SK-MEL-5 (cell line): ENCODE measurements at regions not wholly inside any gene's neighbourhood (a gene's known extent, or its start where the extent isn't known, plus 50 kb on each side); places are given as distances from the start of the nearest gene placed in this dataset.

Source experiments
- DNase-seq: peaks from one replicate; pipeline ENCODE4 v3.0.0-alpha.2; 2016; ENCODE audit warnings: low read depth, low spot score
- in situ Hi-C: cut with HindIII; loops from 2 replicates; pipeline ENCODE4 v1.10.0; 2016; ENCODE audit warnings: low sequenced_read_pairs, high pct_unique_total_duplicates, low pct_unique_long_range_greater_than_20kb

DNA sequence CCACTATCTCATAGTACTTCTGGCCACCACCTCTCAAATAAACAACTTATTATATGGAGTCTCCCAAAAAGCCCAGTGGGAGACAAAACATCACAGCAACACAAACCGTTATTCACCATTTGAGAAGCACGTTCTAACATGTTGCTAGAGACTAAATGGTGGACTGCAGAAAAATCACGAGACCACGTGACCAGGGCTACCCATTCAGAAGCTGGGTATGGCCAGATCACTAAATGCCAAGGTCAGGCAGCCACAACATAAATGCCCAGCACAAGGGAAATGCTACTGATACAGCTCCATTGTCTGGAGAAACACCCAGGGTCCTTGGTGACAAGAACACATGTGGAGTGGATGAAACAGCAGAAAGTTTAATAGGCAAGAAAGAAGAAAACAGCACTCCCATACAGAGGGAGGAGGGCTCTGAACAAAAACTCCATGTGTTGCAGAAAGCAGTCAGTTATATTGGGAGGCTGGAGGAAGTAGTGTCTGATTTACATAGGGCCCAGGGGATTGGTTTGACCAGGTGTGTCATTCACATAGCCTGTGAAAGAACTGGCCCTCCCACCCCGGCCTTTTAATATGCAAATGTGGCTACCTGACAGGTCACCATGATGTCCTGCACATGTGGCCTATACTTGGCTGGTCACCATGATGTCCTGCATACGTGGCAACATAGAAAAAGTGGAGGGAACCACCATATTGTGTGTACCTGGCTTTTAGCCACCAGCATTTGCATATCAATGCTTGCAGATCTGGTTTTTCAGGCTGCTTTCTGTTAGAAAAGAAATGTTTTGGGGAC lies 97.2 kb downstream of the TRIM36 start:
- DNase-seq, result no peak
- in situ Hi-C loops, result loop anchor here (25.0 kb wide), 1 partner anchor 585 kb away; no protein-coding TSS in a partner anchor

DNA sequence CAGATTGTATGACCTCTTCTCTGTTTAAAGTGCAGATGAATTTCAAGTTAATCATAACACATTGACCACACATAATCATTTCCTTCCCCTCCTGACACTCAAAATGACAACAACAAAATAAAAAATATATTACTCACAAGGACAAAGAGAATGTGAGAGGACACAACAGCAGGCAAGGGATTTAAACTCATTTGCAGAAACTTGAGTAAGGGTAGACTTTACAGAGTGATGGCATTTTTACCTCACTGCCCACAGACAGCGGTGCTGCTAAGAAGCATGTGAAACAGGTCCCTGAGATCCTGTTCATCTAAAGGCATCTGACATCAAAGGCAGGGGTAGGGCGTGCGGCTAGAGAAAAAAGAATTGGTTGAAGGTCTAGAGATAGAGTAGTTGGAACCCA lies 99.0 kb downstream of the TRIM36 start:
- no peak for DNase-seq
- in situ Hi-C loops, result loop anchor here (25.0 kb wide), 1 partner anchor 583 kb away; no protein-coding TSS in a partner anchor

DNA sequence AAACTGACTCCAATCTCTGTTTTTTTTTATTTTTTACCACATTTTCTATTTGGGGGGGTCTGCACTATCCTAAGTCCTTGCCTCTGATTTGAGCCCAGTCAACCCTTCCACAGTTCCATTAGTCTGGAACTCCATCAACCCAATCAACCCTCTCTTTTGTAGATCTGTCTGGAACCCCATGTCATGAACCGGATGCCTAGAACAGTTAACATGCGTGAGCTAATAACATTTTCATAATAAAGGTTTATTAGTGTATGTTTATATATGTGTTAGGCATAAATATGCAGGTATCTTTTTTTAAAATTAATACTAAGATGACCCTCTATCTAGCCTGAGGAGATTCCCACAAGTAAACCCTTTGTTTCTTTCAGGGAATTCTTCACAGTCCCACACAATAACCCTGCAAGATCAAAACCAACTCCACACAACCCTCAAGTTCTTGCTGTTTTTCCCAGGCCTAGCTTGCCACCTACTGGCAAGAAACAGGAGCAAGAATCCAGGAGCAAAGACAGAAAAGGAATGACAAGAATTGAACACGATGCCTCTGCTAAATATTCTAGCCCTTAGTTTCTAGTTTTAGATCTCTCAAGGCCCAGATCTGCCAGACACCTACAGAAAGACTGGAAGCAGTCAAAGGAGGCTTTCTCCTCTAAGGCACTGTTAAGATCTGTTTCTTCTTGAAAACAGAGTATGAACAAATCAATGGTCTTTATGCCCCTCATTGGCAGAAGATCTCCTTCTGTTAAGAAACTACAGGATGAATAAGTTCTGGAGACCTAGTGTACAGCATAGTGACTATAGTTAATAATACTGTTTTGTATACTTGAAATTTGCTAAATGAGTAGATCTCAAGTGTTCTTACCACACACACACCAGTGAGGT lies 100.4 kb downstream of the TRIM36 start:
- DNase-seq, result peak; percentile 83
- in situ Hi-C loops, result loop anchor here (25.0 kb wide), 1 partner anchor 582 kb away; no protein-coding TSS in a partner anchor

DNA sequence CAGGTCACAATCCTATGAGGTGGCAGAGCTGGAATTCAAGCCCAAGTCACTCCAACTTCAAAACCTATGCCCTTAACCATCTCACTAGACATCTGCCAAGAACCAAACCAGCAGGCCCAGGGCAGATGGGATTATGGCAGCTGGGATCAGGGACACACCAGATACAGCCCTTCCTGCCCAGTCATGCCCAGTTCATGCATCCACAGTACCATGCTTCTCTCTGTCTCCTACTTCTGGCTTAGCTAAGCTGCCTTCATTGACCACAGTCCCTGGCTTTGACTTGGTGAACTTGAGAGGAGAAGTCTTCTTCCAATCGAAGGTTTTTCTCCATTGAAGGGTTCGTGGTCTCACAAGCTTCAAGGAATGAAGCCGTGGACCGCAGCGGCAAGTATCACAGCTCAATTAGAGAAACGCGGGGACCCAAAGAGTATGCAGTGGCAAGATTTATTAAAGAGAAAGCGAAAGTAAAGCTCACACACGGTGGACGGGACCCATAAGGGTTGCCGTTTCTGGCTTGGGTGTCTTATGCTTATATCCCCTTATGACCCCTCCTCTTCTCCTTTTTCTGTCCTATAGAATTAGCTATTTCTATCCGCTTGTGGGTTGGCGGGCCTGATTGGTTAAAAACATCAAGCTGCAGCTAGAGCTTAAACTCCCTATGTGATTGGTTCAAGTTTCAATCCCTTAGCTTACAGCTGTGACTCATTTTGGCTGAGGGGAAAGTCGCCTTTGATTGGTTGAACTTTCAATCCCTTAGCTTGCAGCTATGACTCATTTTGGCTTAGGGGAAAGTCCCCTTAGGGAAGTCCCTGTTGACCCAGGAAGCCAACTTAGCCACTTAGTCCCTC lies 101.2 kb downstream of the TRIM36 start:
- peak; percentile 44 for DNase-seq
- in situ Hi-C loops, result loop anchor here (25.0 kb wide), 1 partner anchor 581 kb away; no protein-coding TSS in a partner anchor

DNA sequence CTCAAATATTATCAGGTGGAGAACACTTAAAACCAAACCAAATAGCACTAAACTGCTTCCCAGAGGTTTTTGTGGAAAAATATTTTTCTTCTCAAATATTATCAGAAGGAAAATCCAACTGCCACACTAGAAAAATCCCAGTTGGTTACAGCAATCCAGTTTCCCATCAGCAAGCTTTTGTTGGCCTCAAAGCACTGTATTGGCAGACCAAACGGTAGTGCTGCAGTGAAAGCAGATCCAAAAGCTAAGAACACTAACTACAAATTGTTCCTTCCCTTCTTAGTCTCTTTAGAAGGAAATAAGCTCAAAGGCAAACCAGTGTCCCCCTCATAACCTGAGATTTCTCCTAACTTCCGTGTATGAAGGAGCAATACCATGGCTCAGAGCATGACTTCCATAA lies 105.3 kb downstream of the TRIM36 start:
- DNase-seq, result no peak
- in situ Hi-C loops, result loop anchor here (25.0 kb wide), 1 partner anchor 577 kb away; no protein-coding TSS in a partner anchor

DNA sequence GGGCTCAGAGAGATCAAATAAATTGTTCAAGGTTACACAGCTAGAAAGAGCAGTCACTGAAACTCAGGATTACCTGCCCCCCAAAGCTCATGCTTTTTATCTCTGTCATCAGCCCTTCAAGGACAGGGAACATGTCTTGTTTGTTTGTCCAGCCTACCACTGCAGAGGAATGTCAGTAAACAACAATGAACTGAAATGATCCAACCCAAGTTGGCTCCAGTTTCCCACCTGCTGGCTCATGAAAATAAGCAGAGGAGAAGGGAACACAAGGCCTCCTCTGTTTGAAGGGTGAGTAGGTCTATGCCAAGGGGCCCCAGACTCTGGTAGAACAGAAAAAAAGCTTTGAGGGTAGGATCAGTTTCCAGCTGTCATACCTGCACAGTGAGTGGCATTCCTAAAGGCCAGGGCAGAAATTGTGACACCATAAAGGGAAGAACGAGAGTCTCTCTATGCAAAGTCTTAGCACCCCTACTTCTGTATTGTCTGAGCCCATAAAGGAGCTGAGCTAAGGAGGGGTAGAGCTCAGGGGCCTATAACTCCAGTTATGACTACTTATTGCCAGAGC lies 115.2 kb downstream of the TRIM36 start:
- in situ Hi-C loops, result loop anchor here (25.0 kb wide), 1 partner anchor 567 kb away; no protein-coding TSS in a partner anchor
- DNase-seq, result no peak

DNA sequence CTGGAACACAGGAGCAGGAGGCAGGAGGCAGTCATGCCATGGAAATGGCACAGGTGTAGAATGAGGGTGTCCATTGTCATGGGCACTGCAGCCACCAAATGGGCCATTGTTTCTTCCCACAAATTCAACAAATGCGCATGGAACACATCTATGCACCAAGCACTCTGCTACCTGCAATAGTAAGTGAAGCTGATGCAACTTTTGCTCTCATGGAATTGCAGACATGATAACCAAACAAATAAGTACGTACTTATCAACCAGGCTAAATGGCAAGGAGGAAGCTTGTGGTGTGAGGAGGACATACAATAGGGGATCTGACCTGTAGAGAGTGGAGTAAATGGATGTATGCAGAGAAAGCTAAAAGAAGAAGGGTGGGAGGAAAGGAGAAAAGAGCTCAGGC lies 116.8 kb downstream of the TRIM36 start:
- DNase-seq, result no peak
- in situ Hi-C loops, result loop anchor here (25.0 kb wide), 1 partner anchor 566 kb away; no protein-coding TSS in a partner anchor

DNA sequence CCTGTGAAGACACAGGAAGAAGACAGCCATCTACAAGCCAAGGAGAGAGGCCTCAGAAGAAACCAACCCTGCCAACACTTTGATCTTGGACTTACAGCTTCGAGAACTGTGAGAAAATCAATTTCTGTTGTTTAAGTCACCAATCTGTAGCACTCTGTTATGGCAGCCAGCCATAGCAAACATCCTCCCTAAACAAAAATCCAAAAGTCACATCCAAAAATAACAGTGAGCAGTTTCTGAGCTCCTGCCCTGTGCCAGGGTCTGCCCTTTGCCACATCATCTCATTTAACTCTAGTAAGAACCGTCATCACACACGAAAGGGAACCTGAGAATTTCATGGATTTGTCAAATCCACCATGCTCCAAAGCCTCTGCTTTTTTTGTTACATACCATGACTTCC lies 118.8 kb downstream of the TRIM36 start:
- in situ Hi-C loops, result loop anchor here (25.0 kb wide), 1 partner anchor 564 kb away; no protein-coding TSS in a partner anchor
- no peak for DNase-seq

DNA sequence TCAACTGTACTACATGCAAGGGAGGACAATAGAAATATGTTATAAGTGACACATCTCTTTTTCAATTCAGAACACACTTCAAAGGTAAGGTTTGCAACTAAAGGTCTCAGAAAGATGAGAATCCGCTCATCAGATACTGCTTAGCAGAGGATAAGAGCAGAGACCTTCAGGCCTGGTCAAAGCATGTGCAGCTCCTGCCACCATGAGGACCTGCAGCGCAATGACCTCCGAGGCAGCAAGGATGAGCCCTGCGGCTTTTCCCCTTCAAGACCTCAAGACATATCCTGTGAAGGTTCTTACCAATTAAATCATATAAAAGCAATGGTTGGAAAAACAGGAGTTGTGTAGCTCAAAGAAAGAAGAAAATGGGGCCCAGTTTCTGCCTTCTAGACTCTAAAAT lies 135.8 kb downstream of the TRIM36 start:
- in situ Hi-C loops, result no loop called here
- DNase-seq, result peak; percentile 55

DNA sequence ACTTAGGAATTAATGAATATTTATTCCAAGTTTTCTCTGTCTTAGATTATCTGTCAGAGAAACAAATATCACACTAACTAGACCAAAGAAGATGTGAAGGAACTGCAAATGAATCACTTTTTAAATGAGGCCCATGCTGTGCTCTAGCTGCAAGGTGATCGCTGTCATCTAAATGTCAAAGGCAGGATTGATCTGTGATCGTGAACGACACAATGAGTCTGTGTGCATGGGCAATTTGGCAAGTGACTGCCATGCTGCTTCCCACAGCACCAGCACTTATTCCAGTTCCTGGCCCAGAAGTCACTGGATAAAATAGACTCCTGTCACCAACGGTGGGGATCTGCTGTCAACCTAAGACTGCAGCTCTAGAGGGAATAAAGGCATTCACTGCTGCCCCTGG lies 141.2 kb downstream of the TRIM36 start:
- DNase-seq, result no peak
- in situ Hi-C loops, result no loop called here

DNA sequence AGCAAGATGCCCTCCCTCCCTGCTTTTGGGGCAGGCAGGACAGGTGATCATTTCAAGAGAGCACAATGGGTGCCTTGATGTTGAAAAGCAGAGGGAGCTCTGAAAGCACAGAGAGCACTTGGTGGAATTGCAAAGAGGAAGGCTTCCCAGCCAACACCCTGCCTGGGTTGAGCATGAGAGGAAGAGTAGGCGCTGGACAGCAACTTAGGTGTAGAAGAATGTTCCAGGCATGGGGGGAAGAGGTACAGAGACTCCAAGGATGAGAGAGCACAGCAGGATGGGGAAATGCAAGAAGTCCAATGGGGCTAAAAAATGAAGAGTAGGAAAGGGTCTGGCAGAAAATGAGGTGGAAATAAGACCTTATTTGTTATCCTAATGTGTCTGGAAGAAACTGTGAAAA lies 144.8 kb downstream of the TRIM36 start:
- in situ Hi-C loops, result no loop called here
- DNase-seq, result no peak

DNA sequence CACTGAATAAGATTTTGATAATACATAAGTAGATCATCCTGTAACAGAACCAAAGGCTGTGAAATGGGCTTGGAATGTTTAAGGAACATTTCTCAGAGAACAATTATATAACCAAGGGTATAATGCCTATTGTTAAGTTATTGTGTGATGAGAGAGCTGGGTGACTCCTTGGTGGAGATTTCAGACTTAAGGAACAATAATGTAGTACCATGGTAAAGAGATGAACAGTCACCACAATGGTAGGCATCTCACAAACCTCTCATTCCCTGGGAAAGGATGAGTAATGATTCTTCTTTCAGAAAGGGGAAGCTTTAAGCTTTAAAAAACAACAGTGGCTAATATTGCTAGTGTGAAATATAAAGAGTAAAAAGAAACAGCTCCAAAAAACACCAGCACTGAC lies 147.4 kb downstream of the TRIM36 start:
- in situ Hi-C loops, result no loop called here
- no peak for DNase-seq

DNA sequence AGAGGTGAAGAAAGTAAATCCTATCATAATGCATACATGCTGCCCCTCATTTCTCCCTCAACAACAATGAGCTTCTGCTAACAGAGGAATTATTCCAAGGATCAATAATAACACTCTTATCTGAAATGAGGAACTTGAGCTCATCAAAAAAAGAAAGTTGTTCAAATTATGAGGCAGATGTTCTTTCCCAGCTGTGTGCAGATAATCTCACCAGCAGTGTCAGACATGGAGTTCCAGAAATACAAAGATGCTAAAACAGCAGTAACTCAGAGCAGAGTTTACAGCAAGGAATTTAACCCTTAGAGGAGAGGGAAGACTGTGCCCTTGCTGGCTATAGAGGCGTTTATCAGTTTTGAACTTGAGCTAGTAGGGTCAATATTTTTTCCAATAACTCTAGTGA lies 153.1 kb downstream of the TRIM36 start:
- no peak for DNase-seq
- in situ Hi-C loops, result no loop called here

DNA sequence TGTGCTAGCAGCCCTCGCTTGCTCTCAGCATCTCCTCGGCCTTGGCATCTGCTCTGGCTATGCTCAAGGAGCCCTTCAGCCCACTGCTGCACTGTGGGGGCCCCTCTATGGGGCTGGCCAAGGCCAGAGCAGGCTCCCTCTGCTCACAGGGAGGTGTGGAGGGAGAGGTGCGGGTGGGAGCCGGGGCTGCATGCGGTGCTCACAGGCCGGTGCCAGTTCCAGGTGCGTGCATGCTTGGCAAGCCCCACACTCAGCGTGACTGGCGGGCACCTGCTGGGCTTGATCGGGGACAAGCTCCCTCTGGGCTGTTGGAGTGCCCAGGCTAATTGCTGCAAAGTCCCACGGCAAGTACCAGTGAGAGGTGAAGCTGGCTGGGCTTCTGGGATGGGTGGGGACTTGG lies 170.5 kb downstream of the TRIM36 start:
- no peak for DNase-seq
- in situ Hi-C loops, result no loop called here

DNA sequence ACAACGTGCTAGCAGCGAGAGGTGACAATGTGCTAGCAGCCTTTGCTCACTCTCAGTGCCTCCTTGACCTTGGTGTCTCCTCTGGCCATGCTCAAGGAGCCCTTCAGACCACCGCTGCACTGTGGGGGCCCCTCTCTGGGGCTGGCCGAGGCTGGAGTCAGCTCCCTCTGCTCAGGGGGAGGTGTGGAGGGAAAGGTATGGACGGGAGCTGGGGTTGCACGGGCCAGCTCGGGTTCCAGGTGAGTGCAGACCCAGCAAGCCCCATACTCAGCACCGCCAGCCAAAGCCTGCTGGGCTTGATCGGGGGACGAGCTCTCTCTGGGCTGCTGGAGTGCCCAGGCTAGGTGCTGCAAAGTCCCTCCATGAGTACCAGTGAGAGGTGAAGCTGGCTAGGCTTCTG lies 180.2 kb downstream of the TRIM36 start:
- in situ Hi-C loops, result no loop called here
- DNase-seq, result no peak

DNA sequence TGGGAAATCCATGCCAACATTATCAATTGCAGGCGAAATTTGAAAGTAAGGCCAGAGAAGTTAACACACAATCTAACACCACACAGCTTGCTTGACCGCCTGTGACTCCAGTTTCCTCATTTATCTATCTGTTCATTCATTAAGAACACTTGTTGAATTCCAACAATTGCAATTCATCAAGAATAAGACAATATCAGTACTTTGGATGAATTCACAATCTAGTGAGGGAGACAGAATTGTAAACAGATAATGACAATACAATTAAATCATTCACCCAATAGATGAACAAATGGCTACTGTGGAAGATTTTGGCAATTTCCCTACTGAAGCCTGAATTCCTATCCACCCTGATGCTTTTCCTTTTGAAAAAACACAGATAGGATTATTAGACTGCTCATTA lies 181.6 kb downstream of the TRIM36 start:
- in situ Hi-C loops, result no loop called here
- no peak for DNase-seq

DNA sequence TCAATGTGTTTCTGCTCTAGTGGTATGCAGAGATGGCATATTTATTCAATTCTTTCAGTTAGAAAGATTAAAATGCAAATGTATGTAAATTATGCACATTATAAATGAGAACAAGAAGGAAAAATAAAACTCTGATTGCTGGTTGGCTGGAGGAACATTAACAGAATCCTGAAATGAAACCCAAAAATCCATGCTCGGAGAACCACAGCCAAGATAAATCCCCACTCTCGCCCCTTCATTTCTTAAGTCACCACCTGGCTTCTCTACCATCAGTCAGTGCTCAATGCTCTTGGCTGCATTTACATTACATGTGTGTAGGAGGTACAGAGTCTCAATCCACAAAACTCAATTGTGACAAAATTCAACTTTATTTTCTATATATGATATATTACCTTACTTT lies 184.9 kb downstream of the TRIM36 start:
- in situ Hi-C loops, result no loop called here
- no peak for DNase-seq
